Lung (tissue), 11 donors: ENCODE measurements at regions not wholly inside any gene's neighbourhood (a gene's known extent, or its start where the extent isn't known, plus 50 kb on each side); places are given as distances from the start of the nearest gene placed in this dataset.

Source experiments
- ATAC-seq: fragments of 200-7000 bp; cut with Tn5 transposase; one replicate; pipeline ENCODE4 v1.9.1; 2020; ENCODE audit warnings: moderate number of reproducible peaks; ENCODE audit not compliant: insufficient read depth, low FRiP score
- DNase-seq, 3 donors: peaks; one replicate each; pipeline ENCODE4 v3.0.0-alpha.2; 2013 to 2017
- H3K27ac ChIP-seq, 2 donors: one replicate each; pipeline ENCODE4 v1.5.1; 2013; ENCODE audit warnings: mild to moderate bottlenecking in 2 of 2, moderate library complexity in 2 of 2, control low read depth in 1 of 2, inconsistent platforms in 1 of 2, low read depth in 1 of 2, low read length in 1 of 2
- H3K27me3 ChIP-seq, 3 donors: one replicate each; pipeline ENCODE4 v1.5.1; 2013; ENCODE audit warnings: low read length in 2 of 3; ENCODE audit not compliant: control insufficient read depth in 3 of 3, insufficient read depth in 3 of 3
- H3K36me3 ChIP-seq, 4 donors: one replicate each; pipeline ENCODE4 v1.5.1; 2013; ENCODE audit warnings: low read length in 4 of 4, mild to moderate bottlenecking in 1 of 4, moderate library complexity in 1 of 4; ENCODE audit not compliant: control insufficient read depth in 4 of 4, insufficient read depth in 4 of 4
- H3K4me1 ChIP-seq, 5 donors: one replicate each; pipeline ENCODE4 v1.5.1; 2013; ENCODE audit warnings: low read length in 5 of 5, mild to moderate bottlenecking in 2 of 5, moderate library complexity in 1 of 5; ENCODE audit not compliant: control insufficient read depth in 5 of 5, insufficient read depth in 5 of 5
- H3K4me3 ChIP-seq: one replicate; pipeline ENCODE4 v1.5.1; 2013; ENCODE audit warnings: mild to moderate bottlenecking, control low read depth, moderate library complexity
- H3K9ac ChIP-seq, 2 donors: one replicate each; pipeline ENCODE4 v1.5.1; 2013; ENCODE audit warnings: low read length in 2 of 2, control low read depth in 1 of 2; ENCODE audit not compliant: insufficient read depth in 1 of 2
- H3K9me3 ChIP-seq, 4 donors: one replicate each; pipeline ENCODE4 v1.5.1; 2013; ENCODE audit warnings: low read length in 3 of 4, mild to moderate bottlenecking in 1 of 4, moderate library complexity in 1 of 4; ENCODE audit not compliant: control insufficient read depth in 4 of 4, insufficient read depth in 3 of 4
- WGBS, 2 donors: extraction: QIAGEN DNeasy Blood & Tissue Kit; methylation state at CpG; one replicate each; pipeline ENCODE4 v1.1.7; 2013; 5-methylcytosine and 5-hydroxymethylcytosine counted together
- TF ChIP-seq, protein P1 (sequence below): IDR thresholded peaks from 2 replicates; pipeline ENCODE4 v1.5.1; 2012; ENCODE audit warnings: mild to moderate bottlenecking; ENCODE audit errors: control extremely low read depth, extremely low read depth
- donor health status: control.
- donor health status: control.
- donor health status: Bipolar disorder and iron deficiency.
- donor health status: healthy.
- donor health status: DM: yes; HTN: yes; CAD: no.

- H3K9me3 ChIP-seq = peaks cover 0 to 9% (median 0%) of the 10 kb centered on the region in 4 donors
- no peaks in the 10 kb centered on the region for H3K27me3 ChIP-seq
- no peak overlapping the region for H3K4me3 ChIP-seq
- TF ChIP-seq, protein P1, sequence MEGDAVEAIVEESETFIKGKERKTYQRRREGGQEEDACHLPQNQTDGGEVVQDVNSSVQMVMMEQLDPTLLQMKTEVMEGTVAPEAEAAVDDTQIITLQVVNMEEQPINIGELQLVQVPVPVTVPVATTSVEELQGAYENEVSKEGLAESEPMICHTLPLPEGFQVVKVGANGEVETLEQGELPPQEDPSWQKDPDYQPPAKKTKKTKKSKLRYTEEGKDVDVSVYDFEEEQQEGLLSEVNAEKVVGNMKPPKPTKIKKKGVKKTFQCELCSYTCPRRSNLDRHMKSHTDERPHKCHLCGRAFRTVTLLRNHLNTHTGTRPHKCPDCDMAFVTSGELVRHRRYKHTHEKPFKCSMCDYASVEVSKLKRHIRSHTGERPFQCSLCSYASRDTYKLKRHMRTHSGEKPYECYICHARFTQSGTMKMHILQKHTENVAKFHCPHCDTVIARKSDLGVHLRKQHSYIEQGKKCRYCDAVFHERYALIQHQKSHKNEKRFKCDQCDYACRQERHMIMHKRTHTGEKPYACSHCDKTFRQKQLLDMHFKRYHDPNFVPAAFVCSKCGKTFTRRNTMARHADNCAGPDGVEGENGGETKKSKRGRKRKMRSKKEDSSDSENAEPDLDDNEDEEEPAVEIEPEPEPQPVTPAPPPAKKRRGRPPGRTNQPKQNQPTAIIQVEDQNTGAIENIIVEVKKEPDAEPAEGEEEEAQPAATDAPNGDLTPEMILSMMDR = no peak
- no peak overlapping the region for H3K27ac ChIP-seq
- WGBS, 2 donors = 52 to 65% methylated on average over 8 of the region's 8 CpGs
- DNase-seq = peak in 1 of 3 donors; percentile 10
- no peaks in the 10 kb centered on the region for H3K36me3 ChIP-seq
- H3K9ac ChIP-seq = no peak overlapping the region
- no peak for ATAC-seq
- peaks cover 0 to 10% (median 0%) of the 10 kb centered on the region in 5 donors for H3K4me1 ChIP-seq
Measured at GRCh38 chr16:86661706-86662105, 83.4 kb downstream of the FOXL1 start.

- no peak overlapping the region for H3K9ac ChIP-seq
- WGBS, 2 donors = 63 to 78% methylated on average over 5 of the region's 5 CpGs
- peaks cover 0 to 9% (median 0%) of the 10 kb centered on the region in 4 donors for H3K9me3 ChIP-seq
- no peaks in the 10 kb centered on the region for H3K27me3 ChIP-seq
- peak in 1 of 3 donors; percentile 18 for DNase-seq
- no peak overlapping the region for H3K27ac ChIP-seq
- H3K4me3 ChIP-seq = no peak overlapping the region
- TF ChIP-seq, protein P1 = no peak
- no peaks in the 10 kb centered on the region for H3K36me3 ChIP-seq
- no peak for ATAC-seq
- peaks cover 0 to 10% (median 0%) of the 10 kb centered on the region in 5 donors for H3K4me1 ChIP-seq
Measured at GRCh38 chr16:86662195-86662594, 83.8 kb downstream of the FOXL1 start.

GRCh38 chr16:86662740-86663139, 84.4 kb downstream of the FOXL1 start:
- no peak for DNase-seq
- WGBS, 2 donors = 82 to 91% methylated on average over 3 of the region's 3 CpGs
- no peaks in the 10 kb centered on the region for H3K36me3 ChIP-seq
- TF ChIP-seq, protein P1 = no peak
- no peak overlapping the region for H3K27ac ChIP-seq
- H3K9ac ChIP-seq = no peak overlapping the region
- H3K27me3 ChIP-seq = no peaks in the 10 kb centered on the region
- no peak for ATAC-seq
- no peak overlapping the region for H3K4me3 ChIP-seq
- H3K9me3 ChIP-seq = peaks cover 0 to 9% (median 0%) of the 10 kb centered on the region in 4 donors
- H3K4me1 ChIP-seq = peaks cover 0 to 10% (median 0%) of the 10 kb centered on the region in 5 donors
